ENCODE measurements at regions not wholly inside any gene's neighbourhood (a gene's known extent, or its start where the extent isn't known, plus 50 kb on each side); places are given as distances from the start of the nearest gene placed in this dataset.
"Not testable (repeated sequence)": the region's sequence is repeated elsewhere in the genome, so short reads cannot be mapped to it uniquely, and the experiment has no call there.

DNA sequence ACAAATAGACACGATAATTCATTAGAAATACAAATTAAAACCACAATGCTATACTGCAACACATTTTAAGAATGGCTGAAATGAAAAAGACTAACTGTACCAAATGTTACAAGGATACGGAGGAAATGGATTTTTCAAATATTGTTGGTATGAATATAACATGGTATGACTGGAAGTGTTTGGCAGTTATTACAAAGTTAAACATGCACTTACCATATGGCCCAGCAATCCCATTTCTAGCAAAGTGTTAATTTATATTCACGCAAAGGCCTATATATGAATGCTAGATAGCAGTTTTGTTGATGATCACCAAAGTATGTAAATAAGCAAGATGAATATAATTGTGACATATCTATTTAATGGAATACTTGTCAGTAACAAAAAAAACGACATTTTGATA lies 497.8 kb upstream of the FSIP2 start:
- Mint-ChIP-seq H3K4me1 (ENCODE audit: low read depth) (no peaks in the 10 kb centered on the region), H3K27me3 (ENCODE audit: low read depth) (no peaks in the 10 kb centered on the region), H3K4me3 (ENCODE audit: low read depth) (no peak overlapping the region), H3K27ac (no peak overlapping the region), H3K9me3 (peaks cover 14% of the 10 kb centered on the region), H3K36me3 (ENCODE audit: low read depth) (no peaks in the 10 kb centered on the region)
- no peak for DNase-seq (ENCODE audit: low spot score)
- intact Hi-C loops (cut with micrococcal nuclease), result no loop called here

DNA sequence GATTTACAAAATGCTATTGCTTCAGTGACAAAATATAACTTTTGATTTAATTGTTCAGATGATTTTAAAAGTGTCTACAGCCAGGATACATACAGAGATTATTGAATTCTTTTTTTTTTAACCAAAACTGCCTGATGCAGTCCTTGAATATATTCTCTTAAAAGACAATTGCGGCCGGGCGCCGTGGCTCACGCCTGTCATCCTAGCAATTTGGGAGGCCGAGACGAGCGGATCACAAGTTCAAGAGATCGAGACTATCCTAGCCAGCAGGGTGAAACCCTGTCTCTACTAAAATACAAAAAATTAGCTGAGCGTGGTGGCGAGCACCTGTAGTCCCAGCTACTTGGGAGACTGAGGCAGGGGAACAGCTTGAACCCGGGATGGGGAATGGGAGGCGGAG lies 497.0 kb upstream of the FSIP2 start:
- DNase-seq (ENCODE audit: low spot score), result no peak
- Mint-ChIP-seq H3K27me3 (ENCODE audit: low read depth) (no peaks in the 10 kb centered on the region), H3K4me3 (ENCODE audit: low read depth) (no peak overlapping the region), H3K36me3 (ENCODE audit: low read depth) (no peaks in the 10 kb centered on the region), H3K9me3 (peaks cover 14% of the 10 kb centered on the region), H3K4me1 (ENCODE audit: low read depth) (no peaks in the 10 kb centered on the region), H3K27ac (no peak overlapping the region)
- intact Hi-C loops (cut with micrococcal nuclease), result no loop called here

DNA sequence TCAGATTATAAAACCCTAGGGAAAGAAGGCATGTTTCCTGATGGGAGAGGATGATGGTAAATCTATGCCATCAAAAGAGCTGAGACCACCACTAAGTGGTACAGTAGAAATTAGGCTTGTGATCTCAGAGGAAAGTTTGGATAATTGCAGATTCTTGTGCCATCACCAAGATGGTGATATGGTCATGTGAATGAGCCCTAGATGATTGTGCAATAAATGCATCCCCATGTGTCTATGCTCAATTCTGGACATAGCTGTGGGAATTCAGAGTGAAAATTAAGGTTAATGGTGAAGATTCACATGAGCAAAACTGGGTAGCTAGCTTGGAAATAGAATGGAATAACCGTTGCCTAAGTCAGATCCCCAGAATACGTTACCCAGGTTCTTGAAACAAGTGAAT lies 496.1 kb upstream of the FSIP2 start:
- DNase-seq (ENCODE audit: low spot score), result no peak
- Mint-ChIP-seq H3K27me3 (ENCODE audit: low read depth) (no peaks in the 10 kb centered on the region), H3K9me3 (peaks cover 12% of the 10 kb centered on the region)

DNA sequence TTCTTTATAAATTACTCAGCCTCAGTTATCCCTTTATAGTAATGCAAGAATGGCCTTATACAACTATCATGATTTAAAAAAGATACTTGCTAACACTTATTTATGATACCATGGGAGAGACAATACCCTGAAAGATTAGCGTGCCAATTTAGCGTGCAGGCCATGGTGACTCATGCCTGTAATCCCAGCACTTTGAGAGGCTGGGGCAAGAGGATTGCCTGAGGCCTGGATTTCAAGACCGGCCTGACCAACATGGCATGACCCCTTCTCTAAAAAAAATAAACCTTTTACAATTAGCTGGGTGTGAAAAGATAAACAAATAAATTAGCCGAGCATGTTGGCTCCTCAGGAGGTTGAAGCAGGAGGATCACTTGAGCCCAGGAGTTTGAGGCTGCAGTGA lies 493.4 kb upstream of the FSIP2 start:
- Mint-ChIP-seq H3K36me3 (ENCODE audit: low read depth) (no peaks in the 10 kb centered on the region), H3K9me3 (peaks cover 10% of the 10 kb centered on the region), H3K27me3 (ENCODE audit: low read depth) (no peaks in the 10 kb centered on the region), H3K27ac (no peak overlapping the region), H3K4me1 (ENCODE audit: low read depth) (no peaks in the 10 kb centered on the region), H3K4me3 (ENCODE audit: low read depth) (no peak overlapping the region)
- DNase-seq (ENCODE audit: low spot score), result no peak
- intact Hi-C loops (cut with micrococcal nuclease), result no loop called here

More for the DNA sequence above, 496.1 kb upstream of the FSIP2 start:
- Mint-ChIP-seq H3K36me3 (ENCODE audit: low read depth) (no peaks in the 10 kb centered on the region), H3K4me3 (ENCODE audit: low read depth) (no peak overlapping the region), H3K4me1 (ENCODE audit: low read depth) (no peaks in the 10 kb centered on the region), H3K27ac (no peak overlapping the region)
- intact Hi-C loops (cut with micrococcal nuclease), result no loop called here

DNA sequence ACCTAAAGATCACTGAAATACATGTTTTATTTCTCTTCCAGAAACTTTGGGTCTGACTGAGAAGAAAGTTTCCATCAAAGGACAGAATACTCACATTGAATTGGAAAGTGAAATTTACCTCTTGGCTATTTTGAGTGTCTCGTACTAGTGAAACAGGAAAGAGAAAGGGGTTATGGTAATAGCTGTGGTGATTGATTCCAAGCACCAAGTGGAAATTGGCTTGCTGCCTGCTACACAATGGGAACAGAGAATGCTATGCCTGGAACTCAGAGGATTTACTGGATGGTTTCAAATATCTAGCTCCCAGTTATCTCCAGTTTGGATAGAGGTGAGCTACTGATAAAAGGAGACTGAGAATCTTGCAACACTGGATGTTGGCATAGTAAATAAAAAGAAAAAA lies 492.8 kb upstream of the FSIP2 start:
- no peak overlapping the region for H3K4me3 Mint-ChIP-seq (ENCODE audit: low read depth)
- H3K27ac Mint-ChIP-seq, result no peak overlapping the region
- intact Hi-C loops (cut with micrococcal nuclease), result no loop called here
- H3K9me3 Mint-ChIP-seq, result peaks cover 10% of the 10 kb centered on the region
- no peak for DNase-seq (ENCODE audit: low spot score)
- no peaks in the 10 kb centered on the region for H3K27me3 Mint-ChIP-seq (ENCODE audit: low read depth)
- H3K4me1 Mint-ChIP-seq (ENCODE audit: low read depth), result no peaks in the 10 kb centered on the region
- H3K36me3 Mint-ChIP-seq (ENCODE audit: low read depth), result no peaks in the 10 kb centered on the region

DNA sequence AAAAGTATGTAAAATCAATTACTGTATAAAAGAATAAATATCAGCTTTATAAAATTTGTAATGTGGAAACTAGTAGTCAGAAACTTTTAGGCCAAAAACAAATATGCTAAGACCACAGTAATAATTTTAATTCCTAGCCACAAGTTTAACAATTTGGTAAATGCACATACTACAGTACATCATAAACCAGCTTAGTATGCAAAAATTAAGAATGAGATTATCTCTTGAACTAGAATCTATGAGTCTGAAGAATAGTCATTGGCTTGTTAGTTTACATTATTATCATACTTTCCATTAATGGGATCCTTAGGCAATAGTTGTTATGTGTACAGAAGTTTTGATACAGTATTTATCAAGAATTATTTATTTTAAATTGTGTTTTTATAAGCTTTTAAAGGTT lies 491.9 kb upstream of the FSIP2 start:
- intact Hi-C loops (cut with micrococcal nuclease), result no loop called here
- no peak for DNase-seq (ENCODE audit: low spot score)
- no peak overlapping the region for H3K27ac Mint-ChIP-seq
- no peak overlapping the region for H3K4me3 Mint-ChIP-seq (ENCODE audit: low read depth)
- H3K36me3 Mint-ChIP-seq (ENCODE audit: low read depth), result no peaks in the 10 kb centered on the region
- H3K4me1 Mint-ChIP-seq (ENCODE audit: low read depth), result no peaks in the 10 kb centered on the region
- no peaks in the 10 kb centered on the region for H3K27me3 Mint-ChIP-seq (ENCODE audit: low read depth)
- H3K9me3 Mint-ChIP-seq, result peaks cover 10% of the 10 kb centered on the region

DNA sequence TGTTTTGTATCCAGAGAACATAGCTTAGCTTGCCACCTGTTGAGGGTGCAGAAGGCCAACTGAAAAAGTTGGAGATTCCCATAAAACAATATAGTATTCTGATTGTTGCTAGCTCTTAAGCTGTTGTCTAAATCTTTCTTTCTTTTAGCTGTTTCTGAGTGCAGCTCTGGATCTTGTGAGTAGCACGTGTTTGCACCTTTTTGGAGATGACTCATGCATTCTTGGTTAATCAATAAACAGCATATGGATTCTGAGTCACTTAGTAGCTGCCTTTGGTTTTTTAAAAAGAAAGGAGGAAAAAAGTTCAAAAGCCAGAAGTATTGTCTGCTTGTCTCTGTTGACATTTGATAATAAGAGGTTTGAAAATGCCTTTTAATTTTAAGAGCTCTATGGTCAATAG lies 483.0 kb upstream of the FSIP2 start:
- Mint-ChIP-seq H3K4me1 (ENCODE audit: low read depth) (no peaks in the 10 kb centered on the region), H3K9me3 (no peaks in the 10 kb centered on the region), H3K27me3 (ENCODE audit: low read depth) (no peaks in the 10 kb centered on the region), H3K27ac (no peak overlapping the region), H3K36me3 (ENCODE audit: low read depth) (no peaks in the 10 kb centered on the region), H3K4me3 (ENCODE audit: low read depth) (no peak overlapping the region)
- DNase-seq (ENCODE audit: low spot score), result no peak
- intact Hi-C loops (cut with micrococcal nuclease), result no loop called here

DNA sequence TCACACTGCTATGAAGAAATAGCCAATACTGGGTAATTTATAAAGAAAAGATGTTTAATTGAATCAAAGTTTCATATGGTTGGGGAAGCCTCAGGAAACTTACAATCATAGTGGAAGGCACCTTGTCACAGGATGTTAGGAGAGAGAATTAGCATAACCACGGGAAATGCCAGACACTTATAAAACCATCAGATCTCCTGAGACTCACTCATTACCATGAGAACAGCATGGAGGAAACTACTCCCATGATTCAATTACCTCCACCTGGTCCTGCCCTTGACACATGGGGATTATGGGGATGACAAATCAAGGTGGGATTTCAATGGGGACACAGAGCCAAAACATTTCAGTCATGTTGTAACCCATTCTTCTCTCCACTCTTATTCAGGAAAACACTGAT lies 472.9 kb upstream of the FSIP2 start:
- H3K27me3 Mint-ChIP-seq (ENCODE audit: low read depth), result no peaks in the 10 kb centered on the region
- H3K4me3 Mint-ChIP-seq (ENCODE audit: low read depth), result no peak overlapping the region
- intact Hi-C loops (cut with micrococcal nuclease), result no loop called here
- no peaks in the 10 kb centered on the region for H3K9me3 Mint-ChIP-seq
- no peak for DNase-seq (ENCODE audit: low spot score)
- H3K4me1 Mint-ChIP-seq (ENCODE audit: low read depth), result no peaks in the 10 kb centered on the region
- no peaks in the 10 kb centered on the region for H3K36me3 Mint-ChIP-seq (ENCODE audit: low read depth)
- no peak overlapping the region for H3K27ac Mint-ChIP-seq

DNA sequence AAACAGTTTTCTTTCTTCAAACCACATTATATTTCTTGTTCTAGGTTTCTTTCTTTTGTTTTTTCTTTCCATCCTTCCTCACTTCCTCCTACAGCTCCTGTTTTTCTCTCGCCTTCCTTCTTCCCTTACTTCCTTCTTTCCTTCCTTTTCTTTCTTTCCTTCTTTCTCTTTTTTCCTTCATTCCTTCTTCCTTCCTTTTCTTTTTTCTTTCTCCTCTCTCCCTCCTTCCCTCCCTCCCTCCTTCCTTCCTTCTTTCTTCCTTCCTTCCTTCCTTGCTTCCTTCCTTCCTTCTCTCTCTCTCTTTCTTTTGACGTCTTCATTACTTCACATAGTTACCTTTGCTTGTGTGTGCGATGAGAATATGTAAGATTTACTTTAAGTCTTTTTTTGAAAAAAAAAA lies 470.0 kb upstream of the FSIP2 start:
- intact Hi-C loops (cut with micrococcal nuclease), result no loop called here

DNA sequence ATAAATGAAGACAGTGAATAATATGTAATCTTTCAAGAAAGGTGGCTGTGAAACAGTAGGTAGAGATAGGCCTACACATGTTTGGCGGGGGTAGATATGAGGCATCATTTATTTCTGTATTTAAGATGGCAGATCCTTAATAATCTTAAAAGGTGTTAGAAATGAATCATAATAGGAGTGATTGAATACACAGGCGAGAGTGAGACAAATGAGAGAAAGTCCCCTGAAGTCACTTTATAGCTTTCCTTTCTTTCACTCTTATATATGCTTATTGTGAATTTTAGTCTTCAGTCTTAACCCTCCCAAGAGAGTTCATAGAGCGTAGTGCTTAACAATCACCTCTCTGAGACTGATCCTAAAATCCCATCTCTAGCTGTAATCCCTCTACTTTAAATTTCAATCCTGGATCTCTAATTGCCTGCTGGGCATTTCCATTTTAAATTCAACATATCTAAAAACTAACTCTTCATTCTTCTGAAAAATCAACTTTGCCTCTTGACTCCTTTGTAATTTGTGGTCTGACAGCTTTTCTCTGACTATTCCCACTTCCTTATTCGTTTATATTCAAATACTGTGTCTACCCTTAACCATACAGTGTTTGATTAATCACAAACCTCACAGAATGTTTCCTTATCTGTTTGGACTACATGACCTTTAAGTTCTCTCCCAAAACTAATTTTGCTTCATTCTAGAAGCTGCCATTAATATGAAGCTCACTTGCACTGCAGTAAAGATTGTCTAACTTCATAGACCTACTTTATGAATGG lies 463.7 kb upstream of the FSIP2 start:
- Mint-ChIP-seq H3K36me3 (ENCODE audit: low read depth) (no peaks in the 10 kb centered on the region), H3K4me3 (ENCODE audit: low read depth) (no peak overlapping the region), H3K27me3 (ENCODE audit: low read depth) (no peaks in the 10 kb centered on the region), H3K27ac (no peak overlapping the region), H3K4me1 (ENCODE audit: low read depth) (no peaks in the 10 kb centered on the region), H3K9me3 (no peaks in the 10 kb centered on the region)
- intact Hi-C loops (cut with micrococcal nuclease), result no loop called here
- no peak for DNase-seq (ENCODE audit: low spot score)

More for the DNA sequence above, 470.0 kb upstream of the FSIP2 start:
- no peaks in the 10 kb centered on the region for H3K27me3 Mint-ChIP-seq (ENCODE audit: low read depth)
- no peak for DNase-seq (ENCODE audit: low spot score)
- no peaks in the 10 kb centered on the region for H3K36me3 Mint-ChIP-seq (ENCODE audit: low read depth)
- H3K4me3 Mint-ChIP-seq (ENCODE audit: low read depth), result no peak overlapping the region
- no peaks in the 10 kb centered on the region for H3K4me1 Mint-ChIP-seq (ENCODE audit: low read depth)
- H3K9me3 Mint-ChIP-seq, result no peaks in the 10 kb centered on the region
- no peak overlapping the region for H3K27ac Mint-ChIP-seq

DNA sequence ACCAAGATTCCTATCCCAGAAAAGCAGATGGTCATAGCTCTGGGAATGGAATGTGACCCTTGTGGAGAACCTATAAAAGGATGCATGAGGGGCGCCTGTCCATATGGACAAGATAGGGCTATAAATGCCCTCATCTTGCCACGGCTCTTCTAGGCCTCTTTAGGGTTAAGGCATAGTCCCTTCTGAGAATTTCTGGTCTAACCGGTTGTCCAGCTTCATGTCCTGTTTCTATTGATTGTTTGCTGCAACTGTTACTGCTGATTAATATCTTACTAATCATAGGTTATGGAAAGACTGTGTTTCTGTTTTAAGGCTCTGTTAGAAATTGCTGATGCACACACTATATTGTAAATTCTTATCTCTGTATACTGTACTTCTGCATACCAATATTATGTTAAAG lies 462.6 kb upstream of the FSIP2 start:
- DNase-seq (ENCODE audit: low spot score); intact Hi-C loops (cut with micrococcal nuclease); H3K36me3 Mint-ChIP-seq (ENCODE audit: low read depth); H3K27me3 Mint-ChIP-seq (ENCODE audit: low read depth); H3K4me1 Mint-ChIP-seq (ENCODE audit: low read depth); H3K9me3 Mint-ChIP-seq; H3K27ac Mint-ChIP-seq; H3K4me3 Mint-ChIP-seq (ENCODE audit: low read depth): not testable (repeated sequence)

DNA sequence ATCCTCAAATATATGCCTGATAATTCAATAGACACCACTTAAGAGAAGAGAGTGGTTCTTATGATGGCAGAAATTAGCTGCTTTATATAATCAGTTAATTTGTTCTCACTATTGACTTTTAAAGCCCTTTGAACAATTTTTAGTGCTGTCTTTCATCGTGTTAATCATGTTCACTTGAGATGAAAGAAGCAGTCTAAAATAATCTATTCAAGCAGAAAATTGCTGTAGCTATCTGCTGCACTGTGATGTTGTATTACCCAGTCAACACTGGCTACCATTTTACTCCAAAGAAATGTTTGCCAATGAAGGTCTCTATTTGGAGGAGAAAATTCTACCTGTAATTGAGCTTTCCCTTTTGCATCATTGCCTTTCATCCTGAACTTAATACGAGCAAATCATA lies 459.8 kb upstream of the FSIP2 start:
- intact Hi-C loops (cut with micrococcal nuclease), result no loop called here
- Mint-ChIP-seq H3K27me3 (ENCODE audit: low read depth) (no peaks in the 10 kb centered on the region), H3K4me3 (ENCODE audit: low read depth) (no peak overlapping the region), H3K4me1 (ENCODE audit: low read depth) (no peaks in the 10 kb centered on the region), H3K9me3 (no peaks in the 10 kb centered on the region), H3K36me3 (ENCODE audit: low read depth) (no peaks in the 10 kb centered on the region), H3K27ac (no peak overlapping the region)
- no peak for DNase-seq (ENCODE audit: low spot score)

DNA sequence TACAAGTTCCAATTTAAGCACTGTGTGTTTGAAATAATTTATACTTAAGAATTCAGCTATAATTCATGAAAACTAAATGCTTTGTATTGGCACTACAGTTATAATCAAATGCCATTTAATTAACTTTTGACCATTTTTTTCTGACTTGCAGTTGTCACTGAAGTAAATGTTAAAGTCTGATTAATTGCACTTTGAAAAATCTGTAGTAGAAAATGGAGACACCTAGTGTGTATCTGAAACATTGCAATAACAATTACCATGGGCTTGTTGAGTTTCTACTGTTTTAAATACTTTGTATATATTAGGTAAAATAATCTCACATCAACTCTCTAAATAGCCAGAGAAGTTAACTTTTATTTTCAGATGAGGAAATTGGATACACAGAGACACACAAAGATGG lies 458.6 kb upstream of the FSIP2 start:
- no peak overlapping the region for H3K4me3 Mint-ChIP-seq (ENCODE audit: low read depth)
- no peak overlapping the region for H3K27ac Mint-ChIP-seq
- H3K27me3 Mint-ChIP-seq (ENCODE audit: low read depth), result no peaks in the 10 kb centered on the region
- no peaks in the 10 kb centered on the region for H3K4me1 Mint-ChIP-seq (ENCODE audit: low read depth)
- no peaks in the 10 kb centered on the region for H3K9me3 Mint-ChIP-seq
- DNase-seq (ENCODE audit: low spot score), result no peak
- no peaks in the 10 kb centered on the region for H3K36me3 Mint-ChIP-seq (ENCODE audit: low read depth)
- intact Hi-C loops (cut with micrococcal nuclease), result no loop called here

DNA sequence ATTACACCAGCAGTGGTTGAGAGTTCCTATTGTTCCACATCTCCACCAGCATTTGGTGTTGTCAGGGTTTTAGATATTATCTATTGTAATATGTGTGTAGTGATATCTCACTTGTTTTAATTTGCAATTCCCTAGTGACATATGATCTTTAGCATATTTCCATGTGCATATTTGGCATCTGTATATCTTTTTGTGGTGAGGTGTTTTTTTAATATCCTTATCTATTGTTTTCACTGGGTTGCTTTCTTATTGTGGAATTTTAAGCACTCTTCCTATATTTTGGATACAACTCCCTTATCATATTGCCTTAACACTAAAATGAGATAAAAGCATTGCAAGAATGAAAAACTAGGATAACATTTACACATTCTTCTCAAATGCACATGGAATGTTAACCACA lies 453.9 kb upstream of the FSIP2 start:
- no peaks in the 10 kb centered on the region for H3K27me3 Mint-ChIP-seq (ENCODE audit: low read depth)

More for the DNA sequence above, 453.9 kb upstream of the FSIP2 start:
- Mint-ChIP-seq H3K4me1 (ENCODE audit: low read depth) (no peaks in the 10 kb centered on the region), H3K9me3 (no peaks in the 10 kb centered on the region), H3K36me3 (ENCODE audit: low read depth) (no peaks in the 10 kb centered on the region), H3K27ac (no peak overlapping the region), H3K4me3 (ENCODE audit: low read depth) (no peak overlapping the region)
- intact Hi-C loops (cut with micrococcal nuclease), result no loop called here
- DNase-seq (ENCODE audit: low spot score), result no peak

Measured in activated T-helper 2 cell treated with anti-CD3 and anti-CD28 coated beads, Interferon-gamma antibody, Interleukin-2, Interleukin-4, amounts not matched to agents 10 μg/mL and 5 μg/mL and 100 μg/mL, durations not matched to agents 14 hours and 24 hours and 36 hours (primary cell).